ENCODE measurements at regions not wholly inside any gene's neighbourhood (a gene's known extent, or its start where the extent isn't known, plus 50 kb on each side); places are given as distances from the start of the nearest gene placed in this dataset.
"Not testable (repeated sequence)": the region's sequence is repeated elsewhere in the genome, so short reads cannot be mapped to it uniquely, and the experiment has no call there.

GRCh38 chr3:40756500-40756899 lies 231.7 kb downstream of the ZNF621 start:
- no peak for DNase-seq

DNA sequence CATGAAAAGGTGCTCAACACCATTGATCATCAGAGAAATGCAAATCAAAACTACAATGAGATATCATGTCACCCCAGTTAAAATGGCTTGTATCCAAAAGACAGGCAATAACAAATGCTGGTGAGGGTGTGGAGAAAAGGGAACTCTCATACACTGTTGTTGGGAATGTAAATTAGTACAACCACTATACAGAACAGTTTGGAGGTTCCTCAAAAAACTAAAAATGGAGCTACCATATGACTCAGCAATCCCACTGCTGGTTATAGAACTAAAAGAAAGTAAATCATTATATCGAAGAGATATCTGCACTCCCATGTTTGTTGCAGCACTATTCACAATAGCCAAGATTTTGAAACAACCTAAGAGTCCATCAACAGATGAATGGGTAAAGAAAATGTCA lies 238.0 kb downstream of the ZNF621 start:
- DNase-seq: not testable (repeated sequence)

- DNase-seq: no peak
These were observed 239.0 kb downstream of the ZNF621 start for GRCh38 chr3:40763807-40764206.

DNA sequence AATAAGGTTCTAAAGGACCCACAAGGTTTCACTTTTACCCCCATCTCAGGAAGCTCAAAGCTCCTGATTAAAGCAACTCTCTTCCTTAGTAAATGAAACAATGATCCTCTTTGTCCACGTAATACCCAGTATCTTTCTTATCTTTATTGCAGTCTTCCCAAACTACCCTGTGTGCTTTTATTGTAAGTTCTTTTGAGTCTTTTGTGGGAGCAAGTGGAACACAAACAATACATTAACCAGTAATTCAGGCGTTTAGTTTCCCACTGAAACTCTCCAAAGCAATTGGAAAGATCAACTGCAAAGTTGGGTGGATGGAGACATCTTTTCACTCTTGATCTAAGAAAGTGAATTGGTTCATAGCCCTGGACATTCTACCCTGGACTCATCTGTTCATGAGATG lies 240.0 kb downstream of the ZNF621 start:
- DNase-seq: no peak

DNA sequence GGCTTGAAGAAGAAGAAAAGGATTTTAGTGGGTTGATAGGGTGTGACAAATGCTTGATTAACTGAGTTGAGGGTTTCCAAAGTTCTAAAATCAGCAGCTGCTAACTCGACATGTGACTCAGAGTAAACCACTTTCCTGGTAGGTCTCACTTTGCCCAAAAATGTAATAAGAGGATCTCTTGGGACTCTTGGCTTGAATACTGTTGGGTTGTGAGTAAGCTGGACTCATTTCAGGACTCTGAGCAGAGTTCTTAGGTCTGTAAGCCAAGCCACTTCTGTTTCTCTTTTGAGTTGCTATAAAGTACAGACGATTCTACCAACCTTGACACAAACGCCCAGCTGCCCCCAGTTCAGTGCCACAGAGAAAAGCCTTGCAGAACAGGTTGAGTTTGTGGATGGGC lies 241.1 kb downstream of the ZNF621 start:
- DNase-seq: no peak

DNA sequence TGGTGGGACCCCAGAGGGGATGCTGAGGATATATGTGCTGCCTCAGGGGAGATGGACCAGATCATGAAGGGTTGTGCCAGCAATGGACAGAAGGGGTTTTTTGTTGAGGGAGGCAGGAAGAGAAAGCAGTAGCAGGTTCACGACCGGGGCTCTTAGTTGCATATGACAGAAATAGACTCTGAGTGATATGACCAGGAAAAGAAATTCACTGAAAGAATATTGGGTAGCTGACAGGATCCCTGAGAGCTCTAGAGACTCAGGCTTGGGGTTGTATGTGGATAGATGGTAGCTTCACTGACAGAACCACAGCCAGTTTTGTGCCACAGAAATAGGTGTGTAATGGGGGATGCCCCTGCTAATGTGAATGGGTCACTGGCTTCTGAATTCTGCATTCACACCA lies 241.6 kb downstream of the ZNF621 start:
- no peak for DNase-seq

DNA sequence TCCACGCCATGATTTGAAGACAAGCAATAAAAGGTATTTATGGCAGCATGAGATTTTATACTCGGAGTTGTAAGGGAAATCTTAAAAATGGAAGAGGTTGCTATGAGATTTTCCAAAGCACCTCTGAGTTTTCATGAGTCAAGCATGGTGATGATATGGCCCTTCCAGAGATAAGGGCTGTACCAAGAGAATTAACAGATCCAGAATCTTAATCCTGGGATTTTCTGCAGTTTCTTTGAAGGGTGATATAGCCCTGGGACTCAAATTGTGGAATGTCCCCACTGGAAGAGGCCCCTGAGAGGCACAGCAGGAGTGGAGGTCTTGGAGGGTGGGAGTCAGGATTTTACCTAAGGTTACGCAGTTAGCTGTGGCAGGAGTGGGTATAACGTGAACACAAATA lies 243.3 kb downstream of the ZNF621 start:
- no peak for DNase-seq

- no peak for DNase-seq
These were observed 243.8 kb downstream of the ZNF621 start for GRCh38 chr3:40768536-40768935.

DNA sequence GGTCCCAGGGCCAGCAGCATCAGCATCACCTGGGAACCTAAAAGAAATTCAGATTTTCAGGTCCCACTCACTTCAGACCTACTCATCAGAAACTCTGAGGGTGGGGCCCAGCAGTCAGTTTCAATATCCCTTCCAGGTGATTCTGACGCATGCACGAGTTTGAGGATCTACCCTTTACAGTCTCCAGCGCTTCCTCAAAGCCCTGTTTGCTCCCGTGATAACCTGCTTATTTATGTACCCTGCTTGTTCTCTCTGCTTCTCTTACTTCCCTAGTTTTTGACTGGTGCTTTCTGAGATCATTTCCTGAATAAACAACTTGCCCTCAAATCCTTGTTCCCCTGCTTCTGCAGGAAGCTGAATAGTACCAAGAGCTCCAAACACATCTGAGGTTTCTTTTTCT lies 245.3 kb downstream of the ZNF621 start:
- DNase-seq: no peak

GRCh38 chr3:40771112-40771511 lies 246.4 kb downstream of the ZNF621 start:
- no peak for DNase-seq

GRCh38 chr3:40779039-40779438 lies 254.3 kb downstream of the ZNF621 start:
- DNase-seq: no peak

- peak; percentile 51 to 54 for DNase-seq
These were observed 255.6 kb downstream of the ZNF621 start for GRCh38 chr3:40780291-40780924.

DNA sequence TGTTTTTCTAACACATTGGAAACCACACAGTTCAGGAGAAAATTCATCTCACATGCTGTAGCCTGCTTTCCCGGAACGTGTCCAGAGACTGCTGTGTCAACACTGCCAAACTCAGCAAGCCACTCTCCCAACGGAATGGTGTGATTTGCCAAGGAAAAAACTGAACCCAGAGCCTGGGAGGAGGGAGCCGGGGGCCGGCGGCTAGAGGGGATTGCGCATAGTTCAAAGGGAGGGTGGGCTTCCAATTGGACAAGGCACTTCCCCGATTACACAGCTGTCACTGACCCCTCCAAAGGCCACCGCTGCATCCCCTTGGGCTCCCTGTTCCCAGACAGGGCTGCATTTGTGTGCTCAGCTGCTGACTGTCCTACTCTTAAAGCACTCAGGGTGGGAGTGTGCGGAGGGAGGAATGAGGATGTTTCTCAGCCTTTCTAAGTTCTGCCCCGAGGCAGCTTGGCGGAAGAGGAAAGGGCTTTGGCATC lies 256.2 kb downstream of the ZNF621 start:
- DNase-seq: peak; percentile 46 to 79

DNA sequence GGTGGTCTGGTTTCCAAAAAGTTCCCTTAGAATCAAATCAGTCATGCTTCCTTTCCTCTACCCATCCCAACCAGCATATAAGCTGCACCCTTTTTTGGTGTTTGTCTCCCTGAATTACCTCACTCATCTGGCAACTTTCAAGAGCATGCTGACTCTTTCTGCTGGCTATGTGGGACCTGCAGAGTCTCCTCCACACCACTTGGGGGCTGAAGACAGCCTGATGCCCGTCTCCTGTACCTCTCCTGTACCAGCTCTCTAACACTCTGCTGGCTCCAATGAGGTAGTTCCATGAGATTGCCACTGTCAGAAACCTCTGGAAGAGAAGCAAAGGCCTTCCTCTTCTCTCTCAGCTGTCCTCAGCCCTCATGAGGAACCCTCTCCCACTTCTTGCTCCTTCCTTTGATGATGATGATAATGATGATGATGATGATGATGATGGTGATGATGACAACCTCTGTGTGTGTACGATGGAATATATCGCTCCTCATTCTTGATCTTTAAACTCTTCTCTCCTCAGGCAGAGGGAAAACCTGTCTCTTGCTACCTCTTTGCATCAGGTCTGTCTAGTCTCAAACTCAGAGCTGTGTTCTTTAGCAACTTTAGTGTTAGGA lies 257.5 kb downstream of the ZNF621 start:
- DNase-seq: no peak

DNA sequence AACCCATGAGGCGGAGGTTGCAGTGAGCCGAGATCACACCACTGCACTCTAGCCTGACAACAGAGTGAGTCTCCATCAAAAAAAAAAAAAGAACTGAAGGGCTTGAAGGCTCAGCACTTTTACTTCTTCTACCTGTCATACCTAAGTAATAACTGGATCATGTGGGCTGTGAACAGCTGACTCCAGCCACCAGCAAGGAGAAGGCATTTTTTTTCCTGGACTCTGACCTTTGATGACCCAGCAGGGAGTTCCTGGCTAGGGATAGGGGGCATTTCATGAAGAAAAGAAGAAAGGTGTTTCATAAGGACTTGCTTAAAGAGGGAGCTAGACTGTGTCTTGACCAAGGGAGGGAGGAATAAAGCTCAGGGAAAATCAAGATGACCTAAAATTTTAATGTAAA lies 266.0 kb downstream of the ZNF621 start:
- no peak for DNase-seq

GRCh38 chr3:40793730-40794129 lies 269.0 kb downstream of the ZNF621 start:
- no peak for DNase-seq

- no peak for DNase-seq
These were observed 275.6 kb downstream of the ZNF621 start for GRCh38 chr3:40800343-40800742.

DNA sequence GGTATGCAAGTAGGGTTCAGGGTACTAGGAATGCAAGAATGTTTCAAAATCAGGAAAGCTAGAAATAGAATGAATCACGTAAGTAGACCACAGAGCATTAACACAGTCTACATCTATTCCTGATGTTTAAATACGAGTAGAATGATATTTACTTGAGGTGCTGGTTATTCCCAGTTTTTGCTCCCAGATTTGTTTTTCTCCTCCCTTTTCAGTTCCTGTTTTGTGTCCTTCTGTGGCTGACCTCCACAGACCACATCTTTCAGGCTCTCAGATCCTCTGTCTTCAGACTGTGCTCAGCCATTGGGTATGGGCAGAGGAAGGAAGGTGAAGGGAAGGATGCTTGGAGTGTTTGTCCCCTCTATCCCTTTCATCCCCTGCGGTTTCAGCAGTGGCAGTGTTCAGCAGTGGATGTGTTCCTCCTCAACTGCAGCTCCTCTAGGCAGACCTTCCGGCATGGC lies 276.6 kb downstream of the ZNF621 start:
- no peak for DNase-seq

- DNase-seq: no peak
These were observed 278.6 kb downstream of the ZNF621 start for GRCh38 chr3:40803311-40803710.

DNA sequence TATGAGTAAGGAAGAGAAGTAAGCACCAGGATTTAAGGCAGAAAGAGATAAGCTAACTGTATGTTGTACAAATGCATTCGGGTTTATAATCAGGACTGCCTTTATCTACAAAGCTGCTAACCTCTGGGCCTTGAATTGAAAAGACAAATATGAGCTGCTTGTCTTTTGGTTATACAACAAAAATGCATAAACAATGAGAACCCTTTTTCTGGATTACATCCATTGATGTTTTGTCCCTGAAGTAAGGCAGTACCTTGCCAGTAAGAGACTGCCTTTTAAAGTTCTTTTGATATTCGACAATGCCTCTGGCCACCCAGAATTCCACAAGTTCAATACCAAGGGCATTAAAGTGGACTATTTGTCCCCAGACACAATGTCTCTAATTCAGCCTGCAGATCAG lies 280.7 kb downstream of the ZNF621 start:
- DNase-seq: no peak

DNA sequence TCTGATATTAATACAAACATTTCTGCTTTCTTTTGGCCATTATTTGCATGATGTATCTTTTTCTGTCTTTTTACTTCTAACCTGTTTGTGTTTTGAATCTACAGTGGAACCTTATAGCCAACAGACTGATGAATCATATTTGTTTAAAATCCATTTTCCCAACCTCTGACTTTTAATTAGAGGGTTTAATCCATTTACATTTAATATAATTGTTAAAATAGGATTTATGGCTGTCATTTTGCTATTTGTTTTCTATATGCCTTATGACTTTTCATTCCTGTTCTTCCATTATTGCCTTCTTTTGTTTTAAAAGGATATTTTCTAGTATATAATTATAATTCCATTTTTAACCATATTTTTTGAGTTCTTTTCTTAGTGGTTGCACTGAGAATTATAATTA lies 286.1 kb downstream of the ZNF621 start:
- DNase-seq: no peak

GRCh38 chr3:40817017-40817416 lies 292.3 kb downstream of the ZNF621 start:
- no peak for DNase-seq

DNA sequence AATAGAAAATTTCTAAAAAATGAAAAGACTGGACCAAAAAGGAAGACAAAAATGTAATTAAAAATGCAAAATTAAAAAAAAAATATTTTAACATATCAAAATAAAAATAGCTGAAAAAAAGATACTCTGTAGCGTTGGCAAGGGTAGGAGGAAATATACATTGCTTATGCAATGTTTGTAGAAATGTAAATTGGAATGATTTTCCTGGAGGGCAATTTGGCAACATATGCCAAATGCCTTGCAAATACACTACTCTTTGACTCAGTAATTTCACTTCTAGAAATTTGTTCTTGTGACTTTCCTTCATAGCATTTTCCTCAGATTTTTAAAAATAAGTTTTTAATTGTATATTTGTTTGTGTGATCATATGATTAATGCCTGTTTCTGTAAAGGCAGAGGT lies 296.6 kb downstream of the ZNF621 start:
- no peak for DNase-seq

- DNase-seq: no peak
These were observed 302.5 kb downstream of the ZNF621 start for GRCh38 chr3:40827226-40827625.

Data from SHP77 (cell line).